ENCODE measurements at regions not wholly inside any gene's neighbourhood (a gene's known extent, or its start where the extent isn't known, plus 50 kb on each side); places are given as distances from the start of the nearest gene placed in this dataset.

DNA sequence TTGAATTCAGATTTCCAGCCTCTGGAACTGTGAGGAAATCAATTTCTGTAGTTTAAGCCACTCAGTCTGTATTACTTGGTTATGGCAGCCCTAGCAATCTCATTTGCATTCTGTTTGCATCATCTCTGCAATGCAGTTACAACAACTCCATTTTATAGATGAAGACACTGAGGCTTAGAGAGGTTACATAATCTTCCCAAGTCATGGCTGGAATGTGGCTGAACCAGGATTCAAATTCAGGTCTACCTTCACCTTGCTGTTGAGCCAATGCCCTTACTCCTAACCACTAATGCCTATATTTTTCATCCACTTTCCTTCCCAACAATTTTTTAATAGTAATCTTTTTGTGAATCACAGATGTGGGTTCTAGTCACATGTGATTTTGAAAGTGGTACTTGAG, 469.8 kb upstream of the CCL2 start:
- TF ChIP-seq ISL1 (CRISPR knock-in tag; IDR thresholded peaks at IDR 0.05), result no peak
- no peak for TF ChIP-seq CSDC2 (CRISPR knock-in tag; IDR thresholded peaks at IDR 0.05)
- no peak for TF ChIP-seq GLIS3 (CRISPR knock-in tag; IDR thresholded peaks at IDR 0.05)
- no peak for TF ChIP-seq OSR1 (CRISPR knock-in tag; IDR thresholded peaks at IDR 0.05)
- no peak for TF ChIP-seq ZC3H10 (CRISPR knock-in tag; IDR thresholded peaks at IDR 0.05)
- TF ChIP-seq ZFP30 (CRISPR knock-in tag; IDR thresholded peaks at IDR 0.05), result no peak
- TF ChIP-seq, protein P1, sequence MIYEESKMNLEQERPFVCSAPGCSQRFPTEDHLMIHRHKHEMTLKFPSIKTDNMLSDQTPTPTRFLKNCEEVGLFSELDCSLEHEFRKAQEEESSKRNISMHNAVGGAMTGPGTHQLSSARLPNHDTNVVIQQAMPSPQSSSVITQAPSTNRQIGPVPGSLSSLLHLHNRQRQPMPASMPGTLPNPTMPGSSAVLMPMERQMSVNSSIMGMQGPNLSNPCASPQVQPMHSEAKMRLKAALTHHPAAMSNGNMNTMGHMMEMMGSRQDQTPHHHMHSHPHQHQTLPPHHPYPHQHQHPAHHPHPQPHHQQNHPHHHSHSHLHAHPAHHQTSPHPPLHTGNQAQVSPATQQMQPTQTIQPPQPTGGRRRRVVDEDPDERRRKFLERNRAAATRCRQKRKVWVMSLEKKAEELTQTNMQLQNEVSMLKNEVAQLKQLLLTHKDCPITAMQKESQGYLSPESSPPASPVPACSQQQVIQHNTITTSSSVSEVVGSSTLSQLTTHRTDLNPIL (CRISPR knock-in tag; IDR thresholded peaks at IDR 0.05; ENCODE audit: low read depth), result no peak
- no peak for TF ChIP-seq ESRRG (CRISPR knock-in tag; IDR thresholded peaks at IDR 0.05)
- TF ChIP-seq ARNTL (CRISPR knock-in tag; IDR thresholded peaks at IDR 0.05; ENCODE audit: borderline replicate concordance, low read depth), result no peak
- TF ChIP-seq TOX (CRISPR knock-in tag; IDR thresholded peaks at IDR 0.05; ENCODE audit: borderline replicate concordance), result no peak
- ATAC-seq, result no peak

DNA sequence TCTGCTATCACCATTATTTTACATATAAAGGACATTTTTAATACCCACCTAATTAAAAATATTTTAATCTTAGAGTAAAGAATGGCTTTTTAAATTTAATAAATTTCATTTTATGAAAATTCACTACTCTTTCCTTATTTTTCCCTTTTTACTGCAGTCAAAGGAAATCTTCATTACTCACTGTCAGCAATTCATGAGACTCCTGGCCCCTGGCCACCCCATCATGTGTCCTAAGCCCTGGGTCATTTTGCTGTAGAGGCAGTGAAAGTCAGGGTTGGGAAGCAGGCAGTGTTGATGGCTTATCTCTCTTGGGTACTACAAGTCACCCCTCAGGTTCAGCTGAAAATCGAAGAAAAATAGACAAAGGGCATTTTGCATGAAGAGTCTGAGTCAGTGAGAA, 468.6 kb upstream of the CCL2 start:
- TF ChIP-seq ZNF8 (CRISPR knock-in tag; IDR thresholded peaks at IDR 0.05) (no peak), TCF4 (CRISPR knock-in tag; IDR thresholded peaks at IDR 0.05; ENCODE audit: borderline replicate concordance) (no peak)
- ATAC-seq, result no peak

DNA sequence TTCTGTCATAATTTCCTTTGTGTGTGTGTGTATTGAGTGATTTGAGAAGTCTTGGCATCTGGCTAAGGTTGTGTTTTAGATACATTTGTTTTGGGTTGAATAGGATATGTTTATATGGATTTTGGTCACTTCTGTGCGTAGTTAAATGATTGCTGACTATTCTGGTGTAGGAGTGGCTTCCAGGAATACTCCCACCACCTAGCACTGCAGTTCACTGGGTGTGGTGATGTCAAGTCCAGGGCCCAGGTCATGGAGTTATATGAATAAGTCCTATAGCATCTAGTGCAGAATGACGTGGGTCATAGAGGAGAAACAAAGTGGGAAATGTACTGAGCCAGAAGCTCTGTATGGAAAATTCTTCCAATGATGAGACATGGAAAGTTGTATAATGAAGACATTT, 465.4 kb upstream of the CCL2 start:
- no peak for ATAC-seq
- TF ChIP-seq GLIS3 (CRISPR knock-in tag; IDR thresholded peaks at IDR 0.05) (no peak), TCF4 (CRISPR knock-in tag; IDR thresholded peaks at IDR 0.05; ENCODE audit: borderline replicate concordance) (no peak), ISL1 (CRISPR knock-in tag; IDR thresholded peaks at IDR 0.05) (no peak), ZNF8 (CRISPR knock-in tag; IDR thresholded peaks at IDR 0.05) (no peak), SNAI2 (CRISPR knock-in tag; IDR thresholded peaks at IDR 0.05) (no peak), ESRRG (CRISPR knock-in tag; IDR thresholded peaks at IDR 0.05) (no peak), OSR1 (CRISPR knock-in tag; IDR thresholded peaks at IDR 0.05) (no peak), RARB (CRISPR knock-in tag; IDR thresholded peaks at IDR 0.05) (no peak), ZNF565 (CRISPR knock-in tag; conservative IDR thresholded peaks at IDR 0.05; ENCODE audit: low read depth) (no peak), ZNF70 (CRISPR knock-in tag; IDR thresholded peaks at IDR 0.05) (no peak)
- TF ChIP-seq, protein P1 (CRISPR knock-in tag; IDR thresholded peaks at IDR 0.05; ENCODE audit: low read depth), result no peak
- TF ChIP-seq, protein P2, sequence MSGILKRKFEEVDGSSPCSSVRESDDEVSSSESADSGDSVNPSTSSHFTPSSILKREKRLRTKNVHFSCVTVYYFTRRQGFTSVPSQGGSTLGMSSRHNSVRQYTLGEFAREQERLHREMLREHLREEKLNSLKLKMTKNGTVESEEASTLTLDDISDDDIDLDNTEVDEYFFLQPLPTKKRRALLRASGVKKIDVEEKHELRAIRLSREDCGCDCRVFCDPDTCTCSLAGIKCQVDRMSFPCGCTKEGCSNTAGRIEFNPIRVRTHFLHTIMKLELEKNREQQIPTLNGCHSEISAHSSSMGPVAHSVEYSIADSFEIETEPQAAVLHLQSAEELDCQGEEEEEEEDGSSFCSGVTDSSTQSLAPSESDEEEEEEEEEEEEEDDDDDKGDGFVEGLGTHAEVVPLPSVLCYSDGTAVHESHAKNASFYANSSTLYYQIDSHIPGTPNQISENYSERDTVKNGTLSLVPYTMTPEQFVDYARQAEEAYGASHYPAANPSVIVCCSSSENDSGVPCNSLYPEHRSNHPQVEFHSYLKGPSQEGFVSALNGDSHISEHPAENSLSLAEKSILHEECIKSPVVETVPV (CRISPR knock-in tag; IDR thresholded peaks at IDR 0.05), result no peak
- TF ChIP-seq, protein P3, sequence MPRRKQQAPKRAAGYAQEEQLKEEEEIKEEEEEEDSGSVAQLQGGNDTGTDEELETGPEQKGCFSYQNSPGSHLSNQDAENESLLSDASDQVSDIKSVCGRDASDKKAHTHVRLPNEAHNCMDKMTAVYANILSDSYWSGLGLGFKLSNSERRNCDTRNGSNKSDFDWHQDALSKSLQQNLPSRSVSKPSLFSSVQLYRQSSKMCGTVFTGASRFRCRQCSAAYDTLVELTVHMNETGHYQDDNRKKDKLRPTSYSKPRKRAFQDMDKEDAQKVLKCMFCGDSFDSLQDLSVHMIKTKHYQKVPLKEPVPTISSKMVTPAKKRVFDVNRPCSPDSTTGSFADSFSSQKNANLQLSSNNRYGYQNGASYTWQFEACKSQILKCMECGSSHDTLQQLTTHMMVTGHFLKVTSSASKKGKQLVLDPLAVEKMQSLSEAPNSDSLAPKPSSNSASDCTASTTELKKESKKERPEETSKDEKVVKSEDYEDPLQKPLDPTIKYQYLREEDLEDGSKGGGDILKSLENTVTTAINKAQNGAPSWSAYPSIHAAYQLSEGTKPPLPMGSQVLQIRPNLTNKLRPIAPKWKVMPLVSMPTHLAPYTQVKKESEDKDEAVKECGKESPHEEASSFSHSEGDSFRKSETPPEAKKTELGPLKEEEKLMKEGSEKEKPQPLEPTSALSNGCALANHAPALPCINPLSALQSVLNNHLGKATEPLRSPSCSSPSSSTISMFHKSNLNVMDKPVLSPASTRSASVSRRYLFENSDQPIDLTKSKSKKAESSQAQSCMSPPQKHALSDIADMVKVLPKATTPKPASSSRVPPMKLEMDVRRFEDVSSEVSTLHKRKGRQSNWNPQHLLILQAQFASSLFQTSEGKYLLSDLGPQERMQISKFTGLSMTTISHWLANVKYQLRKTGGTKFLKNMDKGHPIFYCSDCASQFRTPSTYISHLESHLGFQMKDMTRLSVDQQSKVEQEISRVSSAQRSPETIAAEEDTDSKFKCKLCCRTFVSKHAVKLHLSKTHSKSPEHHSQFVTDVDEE (CRISPR knock-in tag; IDR thresholded peaks at IDR 0.05), result no peak

DNA sequence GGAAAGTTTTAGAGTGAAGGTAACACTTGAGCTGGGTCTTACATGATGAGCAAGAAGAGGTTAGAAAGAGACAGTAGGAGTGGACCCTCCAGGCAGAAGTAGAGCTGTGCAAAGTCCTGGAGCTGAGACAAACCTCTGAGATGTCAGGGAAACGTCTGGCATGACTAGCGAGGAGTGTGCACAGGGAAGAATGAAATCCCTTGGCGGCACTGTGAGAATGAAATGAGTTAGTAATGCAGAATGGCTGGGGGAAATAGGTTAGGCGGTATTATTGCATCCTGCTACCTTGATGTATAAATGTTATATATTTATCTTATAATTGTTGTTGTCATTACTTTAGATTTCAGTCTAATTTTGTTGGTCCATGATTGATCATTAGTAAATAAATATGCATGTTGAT, 457.9 kb upstream of the CCL2 start:
- no peak for TF ChIP-seq ZNF8 (CRISPR knock-in tag; IDR thresholded peaks at IDR 0.05)
- no peak for TF ChIP-seq CSDC2 (CRISPR knock-in tag; IDR thresholded peaks at IDR 0.05)
- TF ChIP-seq ZNF70 (CRISPR knock-in tag; IDR thresholded peaks at IDR 0.05), result no peak
- TF ChIP-seq RARB (CRISPR knock-in tag; IDR thresholded peaks at IDR 0.05), result no peak
- no peak for TF ChIP-seq ZFP30 (CRISPR knock-in tag; IDR thresholded peaks at IDR 0.05)
- TF ChIP-seq ZFP3 (CRISPR knock-in tag; IDR thresholded peaks at IDR 0.05), result no peak
- TF ChIP-seq, protein P2 (CRISPR knock-in tag; IDR thresholded peaks at IDR 0.05), result no peak
- TF ChIP-seq ESRRG (CRISPR knock-in tag; IDR thresholded peaks at IDR 0.05), result no peak
- no peak for TF ChIP-seq SNAI2 (CRISPR knock-in tag; IDR thresholded peaks at IDR 0.05)
- TF ChIP-seq, protein P3 (CRISPR knock-in tag; IDR thresholded peaks at IDR 0.05), result no peak
- no peak for TF ChIP-seq TOX (CRISPR knock-in tag; IDR thresholded peaks at IDR 0.05; ENCODE audit: borderline replicate concordance)
- TF ChIP-seq TCF4 (CRISPR knock-in tag; IDR thresholded peaks at IDR 0.05; ENCODE audit: borderline replicate concordance), result no peak
- no peak for TF ChIP-seq GLIS3 (CRISPR knock-in tag; IDR thresholded peaks at IDR 0.05)
- ATAC-seq, result no peak
